ENCODE measurements at regions not wholly inside any gene's neighbourhood (a gene's known extent, or its start where the extent isn't known, plus 50 kb on each side); places are given as distances from the start of the nearest gene placed in this dataset.
"Not testable (repeated sequence)": the region's sequence is repeated elsewhere in the genome, so short reads cannot be mapped to it uniquely, and the experiment has no call there.

DNA sequence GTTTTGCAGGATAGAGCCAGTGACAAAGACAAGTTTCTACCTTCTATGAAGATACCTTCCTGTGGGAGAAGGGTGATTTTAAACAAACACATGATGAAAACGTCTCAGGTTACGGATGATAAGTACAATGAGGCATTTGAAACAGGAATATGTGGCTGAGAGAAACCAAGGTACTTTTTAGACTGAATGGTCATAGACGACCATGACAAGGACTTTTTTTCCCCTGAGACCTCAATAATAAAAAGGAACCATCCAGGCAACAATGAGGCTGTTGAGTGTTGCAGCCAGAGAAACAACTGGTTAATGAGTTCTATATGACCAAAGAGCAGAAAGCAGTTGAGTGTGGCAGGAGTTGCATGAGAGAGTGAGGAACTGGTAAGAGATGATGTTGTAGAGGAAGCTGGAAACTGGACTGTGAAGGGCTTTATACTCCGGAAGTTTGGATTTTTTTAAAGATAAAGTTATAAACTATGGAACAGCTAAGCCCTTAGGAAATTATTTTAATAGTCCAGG, 306.1 kb upstream of the CYRIA start:
- Histone ChIP-seq H2AFZ (ENCODE audit: low read depth, low read length, poor library complexity, severe bottlenecking) (no peak overlapping the region), H3K36me3 (ENCODE audit: control insufficient read depth in 1 of 2, insufficient read depth in 2 of 2, low read length in 2 of 2) (no peaks in the 10 kb centered on the region), H3K79me2 (ENCODE audit: insufficient read depth, low read length) (no peaks in the 10 kb centered on the region), H3K4me1 (ENCODE audit: control insufficient read depth in 1 of 2, insufficient read depth in 2 of 2, low read length in 2 of 2) (no peaks in the 10 kb centered on the region), H3K27ac (ENCODE audit: low read depth, low read length) (no peak overlapping the region), H4K20me1 (ENCODE audit: insufficient read depth) (no peaks in the 10 kb centered on the region), H3K9me2 (ENCODE audit: insufficient read depth) (no peaks in the 10 kb centered on the region), H3K9me3 (ENCODE audit: control insufficient read depth in 1 of 2, insufficient read depth in 1 of 2, low read depth in 1 of 2, low read length in 2 of 2) (no peaks in the 10 kb centered on the region), H3K27me3 (ENCODE audit: insufficient read depth, low read length) (peaks cover 8% of the 10 kb centered on the region; the same call in 1 of the 2 replicates), H3K4me3 (replicated peaks in 1 of 2; ENCODE audit: low read depth in 1 of 2, low read length in 2 of 2) (no peak overlapping the region), H3K4me2 (ENCODE audit: low read length) (no peak overlapping the region), H3K9ac (ENCODE audit: low read length) (no peak overlapping the region)
- CTCF ChIA-PET = no interaction called here
- ATAC-seq (no peak), DNase-seq (ENCODE audit: low read depth, low spot score) (no peak)
- intact Hi-C loops (cut with micrococcal nuclease) = no loop called here
- no TSS peak for BruUV-seq (replicated peaks)
- POLR2A ChIA-PET = no interaction called here
- TF ChIP-seq ELF1 (IDR thresholded peaks at IDR 0.05; ENCODE audit: borderline replicate concordance, low read depth) (no peak), TCF7L2 (IDR thresholded peaks at IDR 0.05; ENCODE audit: borderline replicate concordance, extremely low read depth, insufficient read depth, insufficient read length) (no peak)
- TF ChIP-seq, protein P1, sequence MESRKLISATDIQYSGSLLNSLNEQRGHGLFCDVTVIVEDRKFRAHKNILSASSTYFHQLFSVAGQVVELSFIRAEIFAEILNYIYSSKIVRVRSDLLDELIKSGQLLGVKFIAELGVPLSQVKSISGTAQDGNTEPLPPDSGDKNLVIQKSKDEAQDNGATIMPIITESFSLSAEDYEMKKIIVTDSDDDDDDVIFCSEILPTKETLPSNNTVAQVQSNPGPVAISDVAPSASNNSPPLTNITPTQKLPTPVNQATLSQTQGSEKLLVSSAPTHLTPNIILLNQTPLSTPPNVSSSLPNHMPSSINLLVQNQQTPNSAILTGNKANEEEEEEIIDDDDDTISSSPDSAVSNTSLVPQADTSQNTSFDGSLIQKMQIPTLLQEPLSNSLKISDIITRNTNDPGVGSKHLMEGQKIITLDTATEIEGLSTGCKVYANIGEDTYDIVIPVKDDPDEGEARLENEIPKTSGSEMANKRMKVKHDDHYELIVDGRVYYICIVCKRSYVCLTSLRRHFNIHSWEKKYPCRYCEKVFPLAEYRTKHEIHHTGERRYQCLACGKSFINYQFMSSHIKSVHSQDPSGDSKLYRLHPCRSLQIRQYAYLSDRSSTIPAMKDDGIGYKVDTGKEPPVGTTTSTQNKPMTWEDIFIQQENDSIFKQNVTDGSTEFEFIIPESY (IDR thresholded peaks at IDR 0.05; ENCODE audit: extremely low read depth, insufficient replicate concordance, low read length) = no peak
- RAD21 ChIA-PET (ENCODE audit: low non-redundant PET in 1 of 2, low total read pairs in 2 of 2, uncharacterized antibody in 2 of 2, unreplicated experiment in 2 of 2) = no interaction called here

DNA sequence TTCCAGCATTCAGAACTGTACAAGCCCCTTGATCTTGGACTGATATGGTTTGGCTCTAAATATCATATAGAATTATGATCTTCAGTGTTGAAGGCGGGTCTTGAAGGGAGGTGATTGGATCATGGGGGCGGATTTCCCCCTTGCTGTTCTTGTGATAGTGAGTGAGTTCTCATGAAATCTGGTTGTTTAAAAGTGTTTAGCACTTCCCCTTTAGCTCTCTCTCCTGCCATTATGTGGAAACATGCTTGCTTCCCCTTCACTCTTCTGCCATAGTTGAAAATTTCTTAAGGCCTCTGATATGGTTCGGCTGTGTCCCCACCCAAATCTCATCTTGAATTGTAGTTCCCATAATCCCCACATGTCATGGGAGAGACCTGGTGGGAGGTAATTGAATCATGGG, 305.3 kb upstream of the CYRIA start:
- POLR2A ChIA-PET; RAD21 ChIA-PET (ENCODE audit: low non-redundant PET in 1 of 2, low total read pairs in 2 of 2, uncharacterized antibody in 2 of 2, unreplicated experiment in 2 of 2); BruUV-seq (replicated peaks); H3K36me3 ChIP-seq (ENCODE audit: control insufficient read depth in 1 of 2, insufficient read depth in 2 of 2, low read length in 2 of 2); H3K27me3 ChIP-seq (ENCODE audit: insufficient read depth, low read length); intact Hi-C loops (cut with micrococcal nuclease); DNase-seq (ENCODE audit: low read depth, low spot score); H3K27ac ChIP-seq (ENCODE audit: low read depth, low read length); H4K20me1 ChIP-seq (ENCODE audit: insufficient read depth); H3K4me3 ChIP-seq (replicated peaks in 1 of 2; ENCODE audit: low read depth in 1 of 2, low read length in 2 of 2); H3K79me2 ChIP-seq (ENCODE audit: insufficient read depth, low read length); H3K9me2 ChIP-seq (ENCODE audit: insufficient read depth); H3K9ac ChIP-seq (ENCODE audit: low read length); CTCF ChIA-PET; H2AFZ ChIP-seq (ENCODE audit: low read depth, low read length, poor library complexity, severe bottlenecking); H3K4me1 ChIP-seq (ENCODE audit: control insufficient read depth in 1 of 2, insufficient read depth in 2 of 2, low read length in 2 of 2); H3K9me3 ChIP-seq (ENCODE audit: control insufficient read depth in 1 of 2, insufficient read depth in 1 of 2, low read depth in 1 of 2, low read length in 2 of 2); ATAC-seq; H3K4me2 ChIP-seq (ENCODE audit: low read length): not testable (repeated sequence)

Data from HCT116 (cell line).